ENCODE measurements at regions not wholly inside any gene's neighbourhood (a gene's known extent, or its start where the extent isn't known, plus 50 kb on each side); places are given as distances from the start of the nearest gene placed in this dataset.

- peak; percentile 60 for TF ChIP-seq MAFK (IDR thresholded peaks at IDR 0.05; ENCODE audit: low read depth, low read length)
Observed at GRCh38 chr4:32436816-32437215, 1716.6 kb downstream of the PCDH7 start (continued).

GRCh38 chr4:32440391-32440790, 1720.2 kb downstream of the PCDH7 start:
- Histone ChIP-seq H2BK120ac (replicated peaks; ENCODE audit: low read depth, low read length) (no peak overlapping the region), H3K56ac (replicated peaks; ENCODE audit: insufficient read length, low read depth, low read length) (no peak overlapping the region), H3K4me2 (ENCODE audit: insufficient read depth in 1 of 2, low read depth in 2 of 2, low read length in 2 of 2) (no peak overlapping the region), H3K4me3 (ENCODE audit: extremely low read depth in 1 of 4, insufficient read depth in 2 of 4, low read depth in 3 of 4, low read length in 4 of 4) (no peak overlapping the region), H2AK5ac (ENCODE audit: low read depth, low read length) (no peak overlapping the region), H3K23me2 (ENCODE audit: low read depth, low read length) (no peaks in the 10 kb centered on the region), H3K27ac (ENCODE audit: low read depth, low read length) (no peak overlapping the region), H3K36me3 (ENCODE audit: control insufficient read depth in 2 of 4, insufficient read depth in 4 of 4, low read length in 3 of 4) (no peaks in the 10 kb centered on the region), H2BK15ac (ENCODE audit: low read length) (no peak overlapping the region), H3K18ac (ENCODE audit: extremely low read depth, low read length) (no peak overlapping the region), H2AFZ (ENCODE audit: low read length) (no peak overlapping the region; the same call in 1 of the 2 replicates), H3K9ac (replicated peaks in 1 of 4; ENCODE audit: extremely low read depth in 1 of 4, low read depth in 3 of 4, low read length in 3 of 4) (no peak overlapping the region), H4K8ac (ENCODE audit: extremely low read depth, insufficient read depth, low read length) (no peak overlapping the region), H3K14ac (ENCODE audit: insufficient read length) (no peak overlapping the region), H4K5ac (ENCODE audit: insufficient read length, low read depth, low read length) (no peak overlapping the region), H3K79me2 (ENCODE audit: control insufficient read depth in 1 of 2, insufficient read depth in 2 of 2, low read length in 2 of 2) (no peaks in the 10 kb centered on the region), H3K9me3 (ENCODE audit: insufficient read depth in 2 of 2, low read depth in 1 of 2, low read length in 1 of 2) (no peaks in the 10 kb centered on the region), H3K27me3 (replicated peaks in 1 of 4; ENCODE audit: control insufficient read depth in 3 of 4, extremely low read depth in 1 of 4, insufficient read depth in 3 of 4, low read length in 3 of 4) (no peaks in the 10 kb centered on the region), H3K79me1 (ENCODE audit: low read depth, low read length) (no peaks in the 10 kb centered on the region), H2BK12ac (ENCODE audit: low read depth, low read length) (no peak overlapping the region), H3K23ac (ENCODE audit: insufficient read length) (no peak overlapping the region), H4K20me1 (replicated peaks in 1 of 2; ENCODE audit: control insufficient read depth in 1 of 2, insufficient read depth in 2 of 2, low read length in 2 of 2) (no peaks in the 10 kb centered on the region), H2BK20ac (ENCODE audit: low read length) (no peak overlapping the region), H3K4me1 (replicated peaks in 1 of 4; ENCODE audit: control insufficient read depth in 3 of 4, insufficient read depth in 4 of 4, low read length in 3 of 4) (no peaks in the 10 kb centered on the region), H2BK5ac (ENCODE audit: low read depth, low read length) (no peak overlapping the region), H3K4ac (replicated peaks; ENCODE audit: insufficient read length, low read depth, low read length) (no peak overlapping the region), H4K91ac (replicated peaks; ENCODE audit: insufficient read length, low read length) (no peak overlapping the region)
- CTCF ChIA-PET (ENCODE audit: partially characterized antibody): no interaction called here
- FAIRE-seq (no peak), DNase-seq (ENCODE audit: low read depth in 1 of 2, low spot score in 2 of 2) (no peak)
- 92% methylated on average over 3 of the region's 3 CpGs; no CpG with 5 or more reads in 1 of the 2 experiments for WGBS, 2 experiments (ENCODE audit: extremely low coverage in 1 of 2, insufficient coverage in 1 of 2, insufficient read length in 1 of 2, insufficient replicate concordance in 2 of 2, low coverage in 1 of 2, low lambda C conversion rate in 2 of 2, missing lambda C conversion rate in 1 of 2)
- POLR2A ChIA-PET (ENCODE audit: partially characterized antibody): no interaction called here
- TF ChIP-seq BACH1 (IDR thresholded peaks at IDR 0.05; ENCODE audit: low read length): no peak
- no peak for TF ChIP-seq BRCA1 (IDR thresholded peaks at IDR 0.05; ENCODE audit: low read depth, low read length)
- TF ChIP-seq USF2 (IDR thresholded peaks at IDR 0.05; ENCODE audit: low read length): no peak
- TF ChIP-seq, protein P1, sequence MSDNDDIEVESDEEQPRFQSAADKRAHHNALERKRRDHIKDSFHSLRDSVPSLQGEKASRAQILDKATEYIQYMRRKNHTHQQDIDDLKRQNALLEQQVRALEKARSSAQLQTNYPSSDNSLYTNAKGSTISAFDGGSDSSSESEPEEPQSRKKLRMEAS (IDR thresholded peaks at IDR 0.05): no peak
- TF ChIP-seq BCL11A (IDR thresholded peaks at IDR 0.05; ENCODE audit: low read depth in 2 of 2, low read length in 2 of 2): no peak
- TF ChIP-seq RBBP5 (IDR thresholded peaks at IDR 0.05; ENCODE audit: borderline replicate concordance, low read depth, low read length): no peak
- no peak for TF ChIP-seq TEAD4 (IDR thresholded peaks at IDR 0.05; ENCODE audit: low read depth, low read length)
